Endometrial microvascular endothelial cells (primary cell): ENCODE measurements at regions not wholly inside any gene's neighbourhood (a gene's known extent, or its start where the extent isn't known, plus 50 kb on each side); places are given as distances from the start of the nearest gene placed in this dataset.

Source experiments
- in situ Hi-C: cut with HindIII; loops from 2 replicates; pipeline ENCODE4 v1.10.0; 2017; ENCODE audit warnings: low sequenced_read_pairs, low pct_unique_long_range_greater_than_20kb; ENCODE audit errors: inconsistent ontology term

DNA sequence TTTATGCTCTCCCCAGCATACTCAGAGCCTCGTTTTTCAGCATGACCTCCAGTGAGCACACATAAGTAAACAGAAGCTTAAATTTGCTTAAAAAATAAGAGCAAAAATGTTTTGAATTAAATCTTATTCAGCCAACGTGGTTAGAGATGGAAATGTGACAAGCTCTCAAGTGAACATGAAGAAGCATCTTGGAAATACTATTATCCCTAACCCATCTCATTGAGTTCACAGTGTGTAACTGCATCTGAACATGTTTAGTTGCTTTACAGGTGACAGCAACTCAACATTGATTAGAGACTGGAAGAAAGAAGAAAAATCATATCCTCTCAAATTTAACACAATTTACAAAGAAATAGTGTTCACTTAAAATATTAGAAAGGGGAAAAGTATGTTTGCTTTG, 1785.1 kb downstream of the MAT2B start:
- in situ Hi-C loops = no loop called here

DNA sequence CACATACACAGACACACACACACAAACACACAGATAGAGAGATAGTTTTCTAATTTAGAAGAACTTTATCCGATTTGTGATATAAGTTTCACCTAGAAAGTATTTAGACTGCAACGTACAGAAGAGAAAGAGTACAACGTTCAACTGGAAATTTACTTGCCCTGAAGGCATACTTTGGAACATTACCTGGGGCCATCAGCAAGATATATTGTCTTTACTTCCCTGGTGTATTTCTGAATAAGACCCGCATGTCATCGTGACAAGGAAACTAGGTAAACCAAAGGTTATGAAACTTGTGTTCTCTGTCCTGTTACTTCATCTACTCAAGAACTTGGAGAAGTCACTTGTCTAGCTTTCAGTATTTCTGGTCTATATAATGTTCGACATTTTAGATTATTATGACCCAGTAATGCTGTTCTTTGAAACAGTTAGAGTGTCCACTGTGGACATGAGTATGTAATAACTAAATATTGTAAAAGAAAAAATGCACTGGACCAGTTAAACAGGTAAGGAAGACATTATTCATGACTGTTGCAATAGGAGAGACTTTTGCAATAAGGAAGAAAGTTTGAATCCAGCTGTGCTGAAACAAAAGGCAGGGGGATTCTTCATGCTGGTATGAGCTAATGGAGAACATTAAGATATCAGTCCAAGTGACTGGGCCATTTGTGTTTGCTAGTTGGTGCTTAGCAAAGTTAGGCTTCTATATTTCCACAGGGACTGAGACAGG, 1791.1 kb downstream of the MAT2B start:
- in situ Hi-C loops = no loop called here

DNA sequence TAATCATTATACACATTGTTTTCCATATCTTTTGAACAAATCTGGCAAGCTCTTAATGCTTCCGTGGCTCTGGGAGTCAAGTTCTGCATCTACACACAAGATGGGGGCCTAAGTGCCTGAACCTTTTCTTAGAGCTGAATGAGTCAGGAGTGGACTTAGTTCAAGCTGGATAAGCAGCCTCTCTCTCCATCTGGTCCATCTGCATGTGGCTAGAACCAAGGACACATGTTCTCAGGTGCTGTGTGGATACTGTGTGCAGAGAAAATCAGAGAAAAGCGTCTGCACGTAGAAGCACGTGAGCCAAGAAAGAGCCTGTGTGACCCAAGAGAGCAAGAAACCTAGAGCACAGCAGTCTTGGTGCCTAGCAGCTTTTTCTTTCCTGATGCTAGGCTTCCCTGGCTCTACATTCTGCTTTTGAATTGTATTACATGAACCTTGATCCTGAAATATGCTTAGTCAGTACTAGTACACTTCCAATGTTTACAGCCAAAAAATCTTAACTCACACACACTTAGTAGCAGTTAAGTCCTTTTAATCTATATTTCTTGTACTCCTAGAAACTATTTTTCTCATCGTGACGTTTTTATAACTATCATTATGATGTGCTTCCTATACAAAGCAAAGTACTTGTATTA, 1798.9 kb downstream of the MAT2B start:
- in situ Hi-C loops = no loop called here

DNA sequence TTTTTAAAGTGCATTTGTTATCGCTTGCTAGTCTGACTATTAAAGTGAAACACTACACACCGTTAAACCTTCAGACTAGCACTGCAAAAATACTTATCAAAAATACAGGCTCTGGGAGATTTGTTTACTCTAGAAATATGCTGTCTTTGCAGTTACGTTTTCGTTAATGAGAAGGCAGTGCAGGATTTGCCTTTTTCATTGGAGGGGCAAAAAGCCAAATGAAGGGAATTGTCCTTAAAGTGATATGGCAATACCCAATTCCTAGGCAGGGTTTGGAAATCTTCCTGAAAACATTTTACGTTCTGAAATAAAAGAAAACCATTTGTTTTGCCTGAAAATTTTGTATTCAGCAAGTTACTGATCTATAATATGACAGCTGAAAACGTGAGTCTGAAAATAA, 1800.2 kb downstream of the MAT2B start:
- in situ Hi-C loops = no loop called here

DNA sequence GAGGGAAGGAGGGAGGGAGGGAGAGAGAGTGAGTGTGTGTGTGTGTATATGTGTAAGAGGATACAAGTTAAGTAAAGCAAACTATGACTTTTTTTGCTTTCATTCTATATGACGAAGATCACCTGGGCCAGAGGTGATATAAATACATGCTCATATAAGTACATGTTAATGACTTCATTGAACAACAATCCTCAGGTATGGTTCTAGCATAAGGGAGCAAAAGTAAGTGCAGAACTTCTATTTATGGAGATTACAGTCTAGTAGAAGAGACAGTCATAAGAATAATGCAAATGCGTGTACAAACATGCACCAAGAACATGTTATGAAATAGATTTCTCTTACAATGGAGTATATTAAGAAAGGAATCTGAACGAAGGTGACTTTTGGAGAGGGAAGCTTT, 1804.0 kb downstream of the MAT2B start:
- in situ Hi-C loops = no loop called here

DNA sequence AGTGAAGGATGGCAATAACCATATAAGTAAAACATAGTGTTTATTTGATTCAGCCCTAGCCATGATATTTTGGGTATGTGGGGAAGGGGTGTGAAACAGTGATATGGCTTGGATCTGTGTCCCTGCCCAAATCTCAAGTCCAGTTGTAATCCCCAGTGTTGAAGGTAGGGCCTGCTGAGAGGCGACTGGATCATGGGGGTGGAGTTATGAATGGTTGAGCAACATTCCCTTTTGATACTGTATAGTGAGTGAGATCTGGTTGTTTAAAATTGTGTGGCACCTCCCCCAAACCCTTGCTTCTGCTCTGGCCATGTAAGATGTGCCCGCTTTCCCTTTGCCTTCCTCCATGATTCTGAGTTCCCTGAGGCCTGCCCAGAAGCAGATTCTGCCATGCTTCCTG, 1804.6 kb downstream of the MAT2B start:
- in situ Hi-C loops = no loop called here

DNA sequence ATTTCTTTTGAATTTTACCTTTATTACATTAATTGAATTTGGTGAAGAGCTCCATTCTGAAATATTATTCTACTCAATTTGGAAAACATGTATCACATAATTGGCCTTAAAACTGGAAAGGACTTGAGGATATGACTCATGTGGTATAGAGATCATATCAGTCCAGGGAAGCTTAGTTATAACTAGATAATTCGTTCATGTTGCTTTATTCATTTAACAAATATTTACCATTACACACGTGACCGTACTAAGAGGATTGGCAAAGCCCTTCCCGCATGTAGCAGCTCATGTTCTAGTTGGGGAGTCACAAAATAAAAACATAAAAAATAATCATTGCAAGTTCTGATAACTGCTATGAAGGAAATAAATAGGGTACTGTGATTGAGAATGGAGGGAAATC, 1816.5 kb downstream of the MAT2B start:
- in situ Hi-C loops = no loop called here

DNA sequence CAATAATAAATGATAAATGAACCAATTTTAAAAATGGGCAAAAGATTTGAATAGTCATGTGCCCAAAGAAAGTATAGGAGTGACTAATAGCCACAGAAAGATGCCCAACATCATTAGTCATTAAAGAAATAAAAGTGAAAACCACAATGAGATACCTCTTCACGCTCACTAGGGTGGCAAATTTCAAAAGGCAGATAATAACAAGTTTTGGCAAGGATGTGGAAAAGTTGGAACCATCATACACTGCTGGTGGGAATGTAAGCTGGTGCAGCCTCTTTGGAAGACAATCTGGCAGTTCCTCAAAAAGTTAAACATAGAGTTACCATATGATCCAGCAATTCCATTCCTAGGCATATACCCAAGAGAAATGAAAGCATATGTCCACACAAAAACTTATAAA, 1819.8 kb downstream of the MAT2B start:
- in situ Hi-C loops = no loop called here

DNA sequence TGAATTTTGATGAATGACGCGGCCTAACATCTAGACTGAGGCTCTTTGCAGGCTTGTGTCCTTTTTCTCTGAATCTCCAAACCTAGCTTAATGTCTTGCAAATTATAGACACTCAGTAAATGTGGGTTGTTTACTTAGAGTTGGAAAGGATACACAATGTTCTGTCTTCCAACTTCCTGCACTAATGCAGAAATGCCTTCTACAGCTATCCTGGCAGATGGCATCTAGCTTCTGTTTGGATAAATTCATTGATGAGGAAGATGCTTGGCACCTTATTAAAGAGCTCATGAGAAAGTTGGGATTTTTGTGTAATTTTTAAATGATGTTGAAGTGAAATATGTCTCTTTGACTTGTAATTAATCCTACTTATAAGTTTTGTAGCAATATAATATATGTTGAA, 1822.2 kb downstream of the MAT2B start:
- in situ Hi-C loops = no loop called here

DNA sequence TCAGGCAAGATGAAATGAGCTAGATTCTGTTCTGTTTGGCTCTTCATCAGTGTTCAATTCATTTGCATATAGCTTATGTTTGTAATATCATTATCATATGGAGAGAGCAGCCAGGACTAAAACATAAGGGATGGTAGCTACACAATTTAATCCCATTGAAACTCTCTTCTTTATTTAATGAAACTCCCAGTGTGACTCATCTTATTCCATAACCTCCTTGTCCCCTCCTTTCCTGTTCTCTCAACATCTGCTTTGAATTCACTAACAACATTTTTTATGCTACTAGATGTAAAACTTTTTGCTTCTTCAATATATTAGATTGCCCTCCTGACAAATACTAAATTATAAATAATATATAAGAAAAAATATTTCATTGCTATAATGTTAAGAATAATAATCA, 1823.4 kb downstream of the MAT2B start:
- in situ Hi-C loops = no loop called here

DNA sequence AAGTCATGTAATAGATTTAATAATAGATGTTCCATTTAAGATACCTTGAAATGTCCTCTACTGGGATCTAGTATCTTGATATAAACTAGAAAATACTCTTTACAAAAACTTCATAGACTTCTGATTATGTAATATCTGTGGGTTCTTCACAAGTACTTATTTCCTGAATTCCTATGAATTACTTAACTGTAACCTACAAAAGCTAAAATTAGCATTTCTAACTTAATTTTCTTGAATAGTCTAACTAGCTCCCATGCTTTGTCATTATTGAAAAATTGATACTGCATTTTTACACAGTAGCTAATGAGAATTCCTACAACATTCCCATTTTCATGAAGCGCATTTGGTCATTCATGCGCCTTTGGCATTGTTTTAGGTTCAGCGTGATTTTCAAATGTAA, 1828.2 kb downstream of the MAT2B start:
- in situ Hi-C loops = no loop called here

DNA sequence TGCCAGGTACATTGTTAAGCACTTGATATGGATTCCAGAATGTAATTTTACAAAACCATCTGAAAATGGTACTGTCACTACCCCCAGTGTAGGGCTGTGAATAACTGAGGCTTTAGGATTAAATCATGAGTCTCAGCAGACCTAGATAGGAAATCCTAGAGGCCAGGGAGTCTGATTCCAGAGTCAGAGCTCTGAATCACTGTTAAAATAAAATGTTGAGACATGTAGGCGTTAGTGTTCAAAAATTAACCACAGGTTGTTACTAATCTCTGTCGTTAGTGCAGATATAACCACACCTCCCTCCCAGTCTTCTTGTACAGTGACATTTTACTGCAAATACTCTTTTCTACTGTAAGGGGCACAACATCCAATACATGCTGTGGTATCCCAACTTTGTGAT, 1828.8 kb downstream of the MAT2B start:
- in situ Hi-C loops = no loop called here

DNA sequence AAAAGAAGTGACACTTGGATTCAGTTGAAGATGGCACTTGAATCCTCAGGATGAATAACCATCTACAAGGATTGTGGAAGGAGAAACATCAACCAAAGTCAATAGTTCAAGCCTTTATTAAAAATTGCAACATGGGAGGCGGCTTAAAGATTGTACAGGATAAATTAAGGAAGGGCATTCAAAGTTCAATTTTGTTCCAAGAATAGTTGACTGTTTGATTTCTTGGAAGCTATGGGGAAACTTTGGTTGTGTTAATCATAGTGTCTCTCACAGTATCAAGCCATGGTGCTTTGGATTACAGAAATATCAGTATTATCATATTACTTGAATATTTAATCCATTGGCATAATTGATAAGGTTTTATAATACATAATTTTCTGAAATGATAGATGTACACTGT, 1844.3 kb downstream of the MAT2B start:
- in situ Hi-C loops = no loop called here

DNA sequence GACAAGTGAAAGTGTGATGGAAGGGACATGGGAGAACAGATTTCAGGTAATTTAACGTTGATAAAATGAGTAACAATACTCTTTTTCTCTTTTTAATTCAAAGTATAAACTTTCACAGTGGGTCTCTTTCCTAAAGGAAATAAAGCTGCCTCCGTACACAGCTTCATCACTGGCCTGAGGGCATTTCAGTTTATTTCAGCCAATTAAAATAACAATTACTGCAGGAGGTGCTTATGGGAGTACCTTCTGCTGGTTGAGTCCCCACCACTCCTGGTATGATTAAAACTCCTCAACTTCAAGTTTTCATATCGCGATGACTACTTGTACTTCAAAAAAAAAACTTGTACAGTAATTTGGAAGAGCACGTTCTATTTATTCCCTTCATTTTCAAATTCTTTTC, 1845.9 kb downstream of the MAT2B start:
- in situ Hi-C loops = no loop called here

DNA sequence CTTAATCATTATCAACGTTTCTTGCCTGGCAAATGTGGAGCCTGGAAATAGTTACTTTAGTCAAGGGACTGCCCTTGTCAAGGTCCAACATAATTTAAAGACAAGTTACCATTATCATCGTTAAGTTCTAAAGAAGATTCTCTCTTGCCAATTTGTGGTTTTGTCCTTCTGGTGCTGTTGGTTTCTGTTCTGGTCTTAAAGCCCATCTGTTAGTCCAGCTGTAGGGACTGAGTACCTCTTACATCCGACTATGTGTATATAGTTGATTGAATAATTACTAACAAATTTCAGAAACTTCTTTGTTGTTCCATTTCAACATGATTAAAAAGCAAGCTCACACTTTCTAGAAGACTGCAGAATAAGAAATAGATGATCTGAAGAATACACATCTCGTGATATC, 1854.9 kb downstream of the MAT2B start:
- in situ Hi-C loops = no loop called here

DNA sequence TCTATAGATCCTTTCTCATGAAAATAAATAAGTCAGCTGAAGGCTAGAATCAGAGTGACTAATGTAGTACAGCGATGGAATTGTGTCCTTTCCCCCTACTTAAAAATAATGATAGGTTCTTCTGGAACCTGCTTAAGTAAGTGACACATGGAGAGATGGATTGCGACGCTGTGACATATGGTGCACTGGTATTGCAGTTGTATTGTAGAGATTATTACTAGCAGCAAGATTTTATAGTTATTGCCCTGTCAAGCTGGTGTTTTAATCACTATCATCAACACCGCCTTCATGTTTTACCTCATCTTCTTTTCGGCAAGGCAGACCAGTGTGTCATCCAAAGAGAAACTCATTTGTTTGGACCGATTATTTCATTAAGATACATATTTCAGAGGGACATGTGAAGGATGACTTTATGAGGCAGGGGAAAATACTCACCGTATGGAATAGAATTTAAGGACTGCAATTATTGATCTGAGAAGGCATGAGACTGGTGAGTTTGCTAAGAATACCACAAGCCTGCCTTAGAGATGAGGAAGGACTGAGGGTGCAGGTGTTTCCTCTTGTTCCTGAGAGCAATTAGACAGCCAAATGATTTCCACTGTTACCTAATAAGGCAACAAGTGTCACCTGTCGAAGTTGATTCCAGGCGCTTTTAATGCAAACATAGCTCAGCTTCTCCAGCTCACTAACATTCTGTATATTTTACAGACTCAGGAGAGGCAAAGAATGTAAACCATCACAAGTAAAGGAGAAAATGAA, 1855.5 kb downstream of the MAT2B start:
- in situ Hi-C loops = no loop called here

DNA sequence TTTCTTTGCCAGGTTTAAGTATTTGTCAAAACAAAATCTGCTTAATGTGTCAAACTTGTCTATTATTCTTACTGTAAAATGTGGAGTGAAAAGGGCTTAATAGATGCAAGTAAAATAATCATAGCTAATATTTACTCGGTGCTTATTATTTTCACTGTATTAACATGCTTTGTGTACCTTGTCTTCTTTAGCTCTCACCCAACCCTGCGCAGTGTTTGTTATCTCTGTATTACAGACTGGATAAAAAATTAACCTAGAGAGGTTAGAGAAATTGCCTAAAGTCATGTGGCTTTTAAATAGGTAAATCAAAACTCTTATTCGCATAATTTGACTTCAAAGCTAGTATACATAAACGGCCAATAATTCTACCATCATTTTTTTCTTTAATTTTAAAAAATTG, 1864.8 kb downstream of the MAT2B start:
- in situ Hi-C loops = no loop called here

DNA sequence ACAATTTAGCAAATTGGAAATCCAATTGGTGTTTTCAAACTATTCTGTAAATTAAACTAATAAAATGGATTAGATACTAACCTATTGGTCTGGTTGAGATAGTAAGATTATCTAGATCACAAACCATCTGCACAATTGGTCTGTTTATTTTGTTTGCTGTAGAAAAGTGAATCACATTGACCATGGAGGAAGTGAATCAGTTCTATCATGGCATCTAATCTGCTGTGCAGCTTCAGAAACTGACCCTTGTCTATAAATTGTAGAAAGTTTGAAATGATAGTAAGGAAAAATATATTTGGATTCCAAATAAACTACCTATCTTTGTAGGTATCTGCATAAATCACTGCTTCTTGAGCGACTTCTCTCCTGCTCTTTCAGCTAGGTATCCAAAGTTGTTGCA, 1865.4 kb downstream of the MAT2B start:
- in situ Hi-C loops = no loop called here

DNA sequence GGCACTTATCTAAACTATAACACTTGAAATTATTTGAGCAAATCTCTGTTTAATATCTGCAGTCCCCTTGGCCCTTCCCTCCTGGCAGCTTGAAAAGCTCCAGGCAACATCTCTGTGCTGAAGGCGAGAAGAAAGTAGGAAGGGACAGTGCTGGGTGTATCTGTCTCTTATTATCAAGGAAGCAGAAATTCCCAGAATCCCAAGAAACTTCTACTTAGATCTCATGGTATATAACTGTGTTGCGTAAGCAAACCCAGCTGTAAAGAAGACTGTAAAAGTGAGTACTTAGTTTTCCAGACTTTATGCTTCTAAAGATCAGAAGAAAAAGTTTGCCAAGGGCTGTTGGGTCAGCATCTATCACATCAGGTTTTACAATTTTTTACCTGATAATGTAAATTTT, 1869.8 kb downstream of the MAT2B start:
- in situ Hi-C loops = no loop called here

DNA sequence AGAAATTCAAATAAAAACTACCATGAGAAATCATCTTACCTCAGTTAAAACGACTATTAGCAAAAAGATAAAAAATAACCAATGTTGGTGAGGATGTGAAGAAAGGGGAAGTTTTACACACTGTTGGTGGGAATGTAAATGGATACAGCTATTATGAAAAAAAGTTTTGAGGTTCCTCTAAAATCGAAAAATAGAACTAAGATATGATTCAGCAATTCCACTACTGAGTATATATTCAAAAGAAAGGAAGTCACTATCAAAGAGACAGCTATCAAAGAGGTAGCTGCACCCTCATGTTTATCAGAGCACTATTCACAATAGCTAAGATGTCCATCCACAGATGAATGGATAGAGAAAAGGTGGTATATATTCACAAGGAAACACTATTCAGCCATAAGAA, 1888.4 kb downstream of the MAT2B start:
- in situ Hi-C loops = no loop called here
